Stimulated activated CD4-positive, alpha-beta T cell treated with anti-CD3 and anti-CD28 coated beads, Interleukin-2, amount 100 ng/mL, for 24 hours (primary cell): ENCODE measurements at regions not wholly inside any gene's neighbourhood (a gene's known extent, or its start where the extent isn't known, plus 50 kb on each side); places are given as distances from the start of the nearest gene placed in this dataset.

Experiments used
- DNase-seq, 2 donors: peaks; one replicate each; pipeline ENCODE4 v3.0.0-alpha.2; 2020

- DNase-seq = no peak
These were observed 143.9 kb upstream of the DIO3 start for GRCh38 chr14:101417434-101417833.

GRCh38 chr14:101418601-101419000 lies 142.7 kb upstream of the DIO3 start:
- no peak for DNase-seq

DNA sequence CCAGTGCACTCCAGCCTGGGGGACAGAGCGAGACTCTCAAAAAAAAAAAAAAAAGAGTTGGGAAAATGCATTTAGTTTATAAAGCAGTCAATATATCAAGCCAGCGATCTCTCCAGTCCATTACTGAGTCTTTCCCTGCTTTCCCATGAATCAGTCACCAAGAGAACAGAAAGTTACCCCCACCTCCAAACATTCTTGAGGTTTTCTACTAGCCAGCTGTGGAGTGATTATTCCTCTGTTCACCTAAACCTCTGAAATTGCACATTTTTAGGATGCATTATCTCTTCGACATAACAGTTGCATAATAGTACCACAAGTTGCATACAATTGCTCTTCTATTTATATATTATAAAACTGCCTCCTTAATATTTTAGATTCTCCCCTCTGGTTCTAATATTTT lies 134.8 kb upstream of the DIO3 start:
- no peak for DNase-seq

DNA sequence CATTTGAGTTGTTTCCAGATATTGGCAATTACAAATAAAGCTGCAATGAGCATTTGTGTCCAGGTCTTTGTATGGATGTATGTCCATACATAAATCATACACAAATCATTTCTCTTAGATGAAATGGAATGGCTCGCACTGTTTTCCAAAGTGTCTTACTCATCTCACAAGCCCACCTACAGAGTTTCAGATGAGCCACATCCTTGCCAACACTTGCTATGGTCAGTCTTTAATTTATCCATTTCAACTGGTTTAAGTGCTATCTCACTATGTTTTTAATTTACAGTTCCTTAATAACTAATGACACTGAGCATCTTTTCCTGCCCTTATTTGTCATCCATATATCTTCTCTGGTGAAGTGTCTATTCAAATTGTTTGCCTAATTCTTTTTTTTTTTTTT lies 132.9 kb upstream of the DIO3 start:
- no peak for DNase-seq

DNA sequence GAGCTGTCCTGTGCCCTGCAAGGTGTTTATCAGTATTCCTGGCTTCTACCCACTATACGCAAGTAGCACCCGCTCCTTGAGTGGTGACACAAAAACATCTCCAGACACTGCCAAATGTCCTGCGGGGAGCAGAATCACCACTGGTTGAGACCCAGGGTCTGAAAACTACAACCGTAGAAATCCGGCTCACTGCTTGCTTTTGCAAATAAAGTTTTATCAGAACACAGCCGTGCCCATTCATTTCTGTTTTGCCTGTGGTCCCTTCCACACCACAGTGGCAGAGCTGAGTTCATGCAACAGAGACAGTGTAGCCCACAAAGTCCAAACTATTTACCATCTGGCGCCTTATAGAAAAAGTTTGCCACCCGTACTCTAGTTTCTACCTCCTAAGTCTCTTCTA lies 125.7 kb upstream of the DIO3 start:
- no peak for DNase-seq

- DNase-seq = no peak
These were observed 122.3 kb upstream of the DIO3 start for GRCh38 chr14:101439023-101439422.

- no peak for DNase-seq
These were observed 120.8 kb upstream of the DIO3 start for GRCh38 chr14:101440496-101440895.

GRCh38 chr14:101441710-101442109 lies 119.6 kb upstream of the DIO3 start:
- DNase-seq = no peak

DNA sequence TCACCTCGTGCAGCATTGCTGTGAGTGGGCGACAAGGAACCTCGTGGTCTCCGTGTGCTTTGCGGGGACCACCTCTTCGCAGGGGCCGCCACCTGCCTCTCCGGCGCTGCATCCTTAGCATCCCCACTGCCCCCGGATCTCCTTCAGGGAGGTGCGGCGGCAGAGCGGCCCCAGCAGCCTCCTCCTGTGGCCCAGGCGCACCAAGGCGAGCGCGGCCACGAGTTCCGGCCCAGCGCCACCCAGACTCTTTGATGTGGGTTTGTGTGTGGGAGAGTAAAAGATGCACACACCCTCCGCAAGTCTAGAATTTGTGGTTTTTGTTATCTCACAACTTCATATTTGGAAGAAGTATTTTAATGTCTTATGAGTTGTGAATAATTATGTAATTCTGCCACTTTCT lies 118.8 kb upstream of the DIO3 start:
- peak; percentile 63 to 73 for DNase-seq

DNA sequence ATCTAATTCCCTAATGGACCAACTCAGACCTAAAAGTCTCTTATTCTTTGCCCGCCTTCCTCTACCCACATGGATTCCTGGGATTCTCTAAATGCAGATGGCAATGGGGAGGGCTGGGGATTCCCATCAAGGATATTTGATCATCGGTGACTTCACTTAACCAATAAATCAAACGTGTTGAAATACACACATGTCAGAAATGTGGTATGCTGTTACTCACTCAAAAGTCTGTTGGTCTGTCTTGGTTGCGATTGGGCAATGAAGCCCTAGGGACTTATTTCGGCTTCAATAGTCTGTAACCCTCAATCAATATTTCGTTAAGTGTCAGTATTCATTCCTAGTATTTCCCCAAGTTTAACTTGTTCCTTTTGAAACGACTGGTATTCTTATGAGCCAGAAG lies 117.2 kb upstream of the DIO3 start:
- DNase-seq = no peak

GRCh38 chr14:101445278-101445677 lies 116.0 kb upstream of the DIO3 start:
- DNase-seq = no peak

GRCh38 chr14:101446387-101446969 lies 114.8 kb upstream of the DIO3 start:
- no peak for DNase-seq

- DNase-seq = no peak
These were observed 112.2 kb upstream of the DIO3 start for GRCh38 chr14:101449114-101449513.

DNA sequence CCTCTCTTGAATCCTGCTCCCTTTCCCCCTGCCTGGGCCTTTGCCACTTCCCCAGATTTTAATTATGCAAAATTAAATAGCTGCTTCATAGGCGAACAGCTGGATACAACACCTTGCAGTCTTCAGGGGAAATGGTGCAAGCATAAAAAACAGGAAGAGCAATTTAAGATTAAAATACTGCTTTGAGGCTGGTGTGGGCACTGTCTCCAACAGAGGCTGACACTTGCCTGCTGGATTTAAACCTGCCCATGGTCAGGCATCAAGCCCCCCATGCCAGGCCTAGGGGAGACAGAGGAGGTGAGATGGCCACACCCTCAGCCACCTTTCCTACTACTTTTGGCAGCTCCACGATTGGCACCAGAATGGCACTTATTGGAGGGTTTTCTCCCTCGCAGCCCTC lies 110.1 kb upstream of the DIO3 start:
- no peak for DNase-seq

DNA sequence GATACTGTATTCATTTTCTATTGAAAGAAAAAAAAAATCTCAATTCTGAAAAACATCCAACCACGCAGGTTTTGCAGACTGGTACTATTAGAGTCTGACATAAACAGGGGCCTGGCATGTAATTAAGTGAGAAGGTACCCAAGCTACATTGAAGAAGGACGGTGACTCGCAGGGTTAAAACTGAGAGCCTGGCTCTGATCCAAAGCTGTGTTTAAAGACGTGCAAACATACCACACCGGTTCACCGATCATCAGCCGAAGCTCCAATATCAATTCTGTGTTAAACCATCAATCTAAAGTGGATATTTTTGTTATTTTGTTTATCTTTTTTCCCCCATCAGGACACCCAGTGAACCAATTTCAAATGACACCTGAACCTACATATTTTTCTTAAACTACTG lies 108.1 kb upstream of the DIO3 start:
- no peak for DNase-seq

- no peak for DNase-seq
These were observed 107.1 kb upstream of the DIO3 start for GRCh38 chr14:101454229-101454628.

DNA sequence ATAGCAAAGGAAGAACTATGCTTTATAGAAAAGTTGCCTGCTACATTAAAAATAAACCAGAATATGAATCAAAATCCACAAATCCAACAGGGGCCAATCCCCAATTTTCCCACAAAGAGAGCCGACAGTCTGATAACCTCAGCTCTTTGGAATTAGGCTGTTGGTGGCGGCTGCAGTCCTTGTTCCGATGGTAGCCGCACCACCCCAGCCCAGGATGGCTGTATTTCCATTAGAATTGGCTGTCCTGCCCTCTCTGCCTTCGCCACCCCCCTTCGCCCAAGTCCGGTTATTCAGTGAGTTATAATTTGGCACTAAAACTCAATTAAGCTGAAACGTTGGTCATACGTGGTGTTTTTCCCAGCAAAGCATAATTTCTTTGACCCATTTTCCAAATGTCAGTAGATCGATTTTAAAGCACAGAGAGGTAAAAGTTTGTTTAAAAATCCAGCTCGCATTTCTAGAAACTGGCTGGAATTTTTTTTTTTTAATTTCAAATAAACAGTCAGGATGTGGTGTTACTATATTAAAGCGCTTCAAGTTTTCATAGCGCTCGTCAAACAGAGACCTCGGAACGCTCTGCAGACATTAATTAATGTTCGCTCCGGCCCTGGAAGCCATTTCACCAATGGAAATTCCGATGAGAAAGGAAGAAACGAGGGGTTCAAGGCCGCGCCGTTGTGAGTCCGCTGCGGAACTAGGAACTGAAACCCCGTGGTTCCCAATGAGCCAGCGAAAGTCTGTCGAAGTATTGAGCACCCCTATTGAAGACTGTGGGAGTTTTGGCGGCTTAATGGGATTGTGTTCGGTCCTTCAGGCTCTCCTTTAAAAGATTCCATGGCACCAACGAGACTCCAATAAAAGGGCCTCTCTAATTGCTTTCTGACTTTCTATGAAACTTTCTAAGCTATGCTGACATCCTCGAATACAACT lies 104.8 kb upstream of the DIO3 start:
- no peak for DNase-seq

GRCh38 chr14:101457301-101457935 lies 103.9 kb upstream of the DIO3 start:
- DNase-seq = no peak

GRCh38 chr14:101457936-101458740 lies 103.2 kb upstream of the DIO3 start:
- no peak for DNase-seq

- no peak for DNase-seq
These were observed 102.3 kb upstream of the DIO3 start for GRCh38 chr14:101458741-101459550.

GRCh38 chr14:101459551-101459900 lies 101.8 kb upstream of the DIO3 start:
- DNase-seq = no peak

- no peak for DNase-seq
These were observed 100.8 kb upstream of the DIO3 start for GRCh38 chr14:101460521-101460920.
